ENCODE measurements at regions not wholly inside any gene's neighbourhood (a gene's known extent, or its start where the extent isn't known, plus 50 kb on each side); places are given as distances from the start of the nearest gene placed in this dataset.
A peak's percentile ranks its signal among the peaks of the same experiment; 100 is the strongest.

GRCh38 chr5:138665261-138665660 lies 88.0 kb upstream of the CTNNA1 start:
- DNase-seq (ENCODE audit: low spot score) = no peak

- no peak for DNase-seq (ENCODE audit: low spot score)
Measured at GRCh38 chr5:138664276-138664943, 88.8 kb upstream of the CTNNA1 start.

- DNase-seq (ENCODE audit: low spot score) = no peak
Measured at GRCh38 chr5:138663561-138663960, 88.4 kb upstream of the HSPA9 start.

GRCh38 chr5:138663009-138663408 lies 87.8 kb upstream of the HSPA9 start:
- no peak for DNase-seq (ENCODE audit: low spot score)

GRCh38 chr5:138662599-138662998 lies 87.4 kb upstream of the HSPA9 start:
- no peak for DNase-seq (ENCODE audit: low spot score)

- DNase-seq (ENCODE audit: low spot score) = no peak
Measured at GRCh38 chr5:138661991-138662434, 86.8 kb upstream of the HSPA9 start.

GRCh38 chr5:138661291-138661960 lies 86.2 kb upstream of the HSPA9 start:
- no peak for DNase-seq (ENCODE audit: low spot score)

GRCh38 chr5:138660051-138660572 lies 84.9 kb upstream of the HSPA9 start:
- DNase-seq (ENCODE audit: low spot score) = no peak

GRCh38 chr5:138659561-138659960 lies 84.4 kb upstream of the HSPA9 start:
- no peak for DNase-seq (ENCODE audit: low spot score)

- no peak for DNase-seq (ENCODE audit: low spot score)
Measured at GRCh38 chr5:138659121-138659520, 83.9 kb upstream of the HSPA9 start.

GRCh38 chr5:138658676-138659075 lies 83.5 kb upstream of the HSPA9 start:
- DNase-seq (ENCODE audit: low spot score) = no peak

GRCh38 chr5:138657360-138657759 lies 82.2 kb upstream of the HSPA9 start:
- no peak for DNase-seq (ENCODE audit: low spot score)

- no peak for DNase-seq (ENCODE audit: low spot score)
Measured at GRCh38 chr5:138656916-138657315, 81.7 kb upstream of the HSPA9 start.

- DNase-seq (ENCODE audit: low spot score) = no peak
Measured at GRCh38 chr5:138655530-138656190, 80.5 kb upstream of the HSPA9 start.

- DNase-seq (ENCODE audit: low spot score) = no peak
Measured at GRCh38 chr5:138654281-138654867, 79.2 kb upstream of the HSPA9 start.

- no peak for DNase-seq (ENCODE audit: low spot score)
Measured at GRCh38 chr5:138653502-138653901, 78.3 kb upstream of the HSPA9 start.

- DNase-seq (ENCODE audit: low spot score) = no peak
Measured at GRCh38 chr5:138651767-138652117, 76.5 kb upstream of the HSPA9 start.

GRCh38 chr5:138651058-138651766 lies 76.0 kb upstream of the HSPA9 start:
- DNase-seq (ENCODE audit: low spot score) = no peak

- no peak for DNase-seq (ENCODE audit: low spot score)
Measured at GRCh38 chr5:138650196-138650595, 75.0 kb upstream of the HSPA9 start.

- peak; percentile 82 for DNase-seq (ENCODE audit: low spot score)
Measured at GRCh38 chr5:138649775-138650174, 74.6 kb upstream of the HSPA9 start.

GRCh38 chr5:138649316-138649720 lies 74.1 kb upstream of the HSPA9 start:
- DNase-seq (ENCODE audit: low spot score) = peak; percentile 81

- no peak for DNase-seq (ENCODE audit: low spot score)
Measured at GRCh38 chr5:138648841-138649240, 73.6 kb upstream of the HSPA9 start.

Data from D341Med (cell line).